ENCODE measurements at regions not wholly inside any gene's neighbourhood (a gene's known extent, or its start where the extent isn't known, plus 50 kb on each side); places are given as distances from the start of the nearest gene placed in this dataset.

- Histone ChIP-seq H3K9ac (ENCODE audit: low read length) (no peak overlapping the region), H3K9me3 (ENCODE audit: control insufficient read depth in 1 of 2, insufficient read depth in 1 of 2, low read depth in 1 of 2, low read length in 2 of 2) (no peaks in the 10 kb centered on the region), H3K27ac (ENCODE audit: low read depth, low read length) (no peak overlapping the region), H2AFZ (ENCODE audit: low read depth, low read length, poor library complexity, severe bottlenecking) (no peak overlapping the region), H3K79me2 (ENCODE audit: insufficient read depth, low read length) (no peaks in the 10 kb centered on the region), H3K4me2 (ENCODE audit: low read length) (no peak overlapping the region), H3K4me3 (replicated peaks in 1 of 2; ENCODE audit: low read depth in 1 of 2, low read length in 2 of 2) (no peak overlapping the region), H3K36me3 (ENCODE audit: control insufficient read depth in 1 of 2, insufficient read depth in 2 of 2, low read length in 2 of 2) (no peaks in the 10 kb centered on the region), H4K20me1 (ENCODE audit: insufficient read depth) (no peaks in the 10 kb centered on the region), H3K4me1 (ENCODE audit: control insufficient read depth in 1 of 2, insufficient read depth in 2 of 2, low read length in 2 of 2) (no peaks in the 10 kb centered on the region), H3K9me2 (ENCODE audit: insufficient read depth) (no peaks in the 10 kb centered on the region), H3K27me3 (ENCODE audit: insufficient read depth, low read length) (no peaks in the 10 kb centered on the region)
- POLR2A ChIA-PET, result interaction anchor here (1.4 kb wide), 1 partner anchor 512 kb away, joined by 6 read pairs; the partner anchor contains the start of gene SEC61G
- DNase-seq (ENCODE audit: low read depth, low spot score) (no peak), ATAC-seq (peak; percentile 71)
- CTCF ChIA-PET, result interaction anchor here (0.9 to 2.8 kb wide), 5 partner anchors 16 to 498 kb away, joined by 3 to 15 read pairs (median 3); no protein-coding TSS in a partner anchor
- no TSS peak for BruUV-seq (replicated peaks)
- RAD21 ChIA-PET (ENCODE audit: low non-redundant PET in 1 of 2, low total read pairs in 2 of 2, uncharacterized antibody in 2 of 2, unreplicated experiment in 2 of 2), result no interaction called here
- TF ChIP-seq RAD21 (IDR thresholded peaks at IDR 0.05; ENCODE audit: low read depth), result peak; percentile 70
- TF ChIP-seq ZNF274 (IDR thresholded peaks at IDR 0.05; ENCODE audit: low read depth, low read length), result no peak
- no peak for TF ChIP-seq TCF7L2 (IDR thresholded peaks at IDR 0.05; ENCODE audit: borderline replicate concordance, extremely low read depth, insufficient read depth, insufficient read length)
- TF ChIP-seq YY1 (IDR thresholded peaks at IDR 0.05; ENCODE audit: extremely low read depth, insufficient replicate concordance, low read depth, low read length), result no peak
- peak; percentile 46 to 66 (median 63); a peak in 5 of 6 replicates for TF ChIP-seq CTCF (IDR thresholded peaks at IDR 0.05 in 2 of 3, conservative IDR thresholded peaks at IDR 0.05 in 1 of 3; ENCODE audit: borderline replicate concordance in 1 of 3, insufficient read depth in 1 of 3, low read depth in 2 of 3, low read length in 2 of 3)
- no peak for TF ChIP-seq ZFX (IDR thresholded peaks at IDR 0.05)
- intact Hi-C loops (cut with micrococcal nuclease), result loop anchor here (1.0 kb wide), 1 partner anchor 497 kb away; no protein-coding TSS in a partner anchor
Measured at GRCh38 chr7:55271069-55271626, 94.0 kb upstream of the LANCL2 start.
